ENCODE measurements at regions not wholly inside any gene's neighbourhood (a gene's known extent, or its start where the extent isn't known, plus 50 kb on each side); places are given as distances from the start of the nearest gene placed in this dataset.

DNA sequence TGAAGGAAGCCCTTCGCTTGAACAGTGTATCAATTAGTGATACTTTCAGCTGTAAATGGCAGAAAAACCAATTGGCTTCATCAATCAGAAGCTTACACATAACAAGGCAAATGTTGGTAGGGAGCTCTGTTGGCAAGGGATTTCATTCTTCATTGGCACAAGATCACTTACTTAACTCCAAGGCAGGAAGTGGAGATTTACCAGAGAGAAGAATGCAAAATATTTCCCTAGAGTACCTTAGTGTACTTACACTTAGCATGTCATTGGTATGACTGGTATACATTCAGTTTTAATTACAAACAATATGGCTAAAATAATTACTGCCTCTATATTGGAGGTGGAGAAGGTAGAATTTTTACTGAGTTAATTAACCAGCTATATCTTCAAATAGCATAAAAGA, 545.0 kb downstream of the GABRG1 start:
- TF ChIP-seq POLR2AphosphoS5 (IDR thresholded peaks at IDR 0.05; ENCODE audit: low read depth), result no peak
- TF ChIP-seq, protein P1, sequence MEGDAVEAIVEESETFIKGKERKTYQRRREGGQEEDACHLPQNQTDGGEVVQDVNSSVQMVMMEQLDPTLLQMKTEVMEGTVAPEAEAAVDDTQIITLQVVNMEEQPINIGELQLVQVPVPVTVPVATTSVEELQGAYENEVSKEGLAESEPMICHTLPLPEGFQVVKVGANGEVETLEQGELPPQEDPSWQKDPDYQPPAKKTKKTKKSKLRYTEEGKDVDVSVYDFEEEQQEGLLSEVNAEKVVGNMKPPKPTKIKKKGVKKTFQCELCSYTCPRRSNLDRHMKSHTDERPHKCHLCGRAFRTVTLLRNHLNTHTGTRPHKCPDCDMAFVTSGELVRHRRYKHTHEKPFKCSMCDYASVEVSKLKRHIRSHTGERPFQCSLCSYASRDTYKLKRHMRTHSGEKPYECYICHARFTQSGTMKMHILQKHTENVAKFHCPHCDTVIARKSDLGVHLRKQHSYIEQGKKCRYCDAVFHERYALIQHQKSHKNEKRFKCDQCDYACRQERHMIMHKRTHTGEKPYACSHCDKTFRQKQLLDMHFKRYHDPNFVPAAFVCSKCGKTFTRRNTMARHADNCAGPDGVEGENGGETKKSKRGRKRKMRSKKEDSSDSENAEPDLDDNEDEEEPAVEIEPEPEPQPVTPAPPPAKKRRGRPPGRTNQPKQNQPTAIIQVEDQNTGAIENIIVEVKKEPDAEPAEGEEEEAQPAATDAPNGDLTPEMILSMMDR (IDR thresholded peaks at IDR 0.05; ENCODE audit: insufficient read depth, low read length), result no peak
- TF ChIP-seq, protein P2, sequence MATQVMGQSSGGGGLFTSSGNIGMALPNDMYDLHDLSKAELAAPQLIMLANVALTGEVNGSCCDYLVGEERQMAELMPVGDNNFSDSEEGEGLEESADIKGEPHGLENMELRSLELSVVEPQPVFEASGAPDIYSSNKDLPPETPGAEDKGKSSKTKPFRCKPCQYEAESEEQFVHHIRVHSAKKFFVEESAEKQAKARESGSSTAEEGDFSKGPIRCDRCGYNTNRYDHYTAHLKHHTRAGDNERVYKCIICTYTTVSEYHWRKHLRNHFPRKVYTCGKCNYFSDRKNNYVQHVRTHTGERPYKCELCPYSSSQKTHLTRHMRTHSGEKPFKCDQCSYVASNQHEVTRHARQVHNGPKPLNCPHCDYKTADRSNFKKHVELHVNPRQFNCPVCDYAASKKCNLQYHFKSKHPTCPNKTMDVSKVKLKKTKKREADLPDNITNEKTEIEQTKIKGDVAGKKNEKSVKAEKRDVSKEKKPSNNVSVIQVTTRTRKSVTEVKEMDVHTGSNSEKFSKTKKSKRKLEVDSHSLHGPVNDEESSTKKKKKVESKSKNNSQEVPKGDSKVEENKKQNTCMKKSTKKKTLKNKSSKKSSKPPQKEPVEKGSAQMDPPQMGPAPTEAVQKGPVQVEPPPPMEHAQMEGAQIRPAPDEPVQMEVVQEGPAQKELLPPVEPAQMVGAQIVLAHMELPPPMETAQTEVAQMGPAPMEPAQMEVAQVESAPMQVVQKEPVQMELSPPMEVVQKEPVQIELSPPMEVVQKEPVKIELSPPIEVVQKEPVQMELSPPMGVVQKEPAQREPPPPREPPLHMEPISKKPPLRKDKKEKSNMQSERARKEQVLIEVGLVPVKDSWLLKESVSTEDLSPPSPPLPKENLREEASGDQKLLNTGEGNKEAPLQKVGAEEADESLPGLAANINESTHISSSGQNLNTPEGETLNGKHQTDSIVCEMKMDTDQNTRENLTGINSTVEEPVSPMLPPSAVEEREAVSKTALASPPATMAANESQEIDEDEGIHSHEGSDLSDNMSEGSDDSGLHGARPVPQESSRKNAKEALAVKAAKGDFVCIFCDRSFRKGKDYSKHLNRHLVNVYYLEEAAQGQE (IDR thresholded peaks at IDR 0.05; ENCODE audit: insufficient replicate concordance, low read depth), result no peak
